ENCODE measurements at regions not wholly inside any gene's neighbourhood (a gene's known extent, or its start where the extent isn't known, plus 50 kb on each side); places are given as distances from the start of the nearest gene placed in this dataset.

- 82 to 92% methylated on average over 4 to 6 of the region's 6 CpGs for WGBS, 2 donors
- no peak overlapping the region for H3K4me3 ChIP-seq
- TF ChIP-seq CTCF (IDR thresholded peaks at IDR 0.05): no peak
- no peak for TF ChIP-seq POLR2A (IDR thresholded peaks at IDR 0.05)
- H3K4me1 ChIP-seq: peaks cover 46% of the 10 kb centered on the region
- no peak for DNase-seq
- H3K36me3 ChIP-seq (replicated peaks in 1 of 2; ENCODE audit: insufficient read depth in 1 of 2, low read depth in 2 of 2): no peaks in the 10 kb centered on the region
- intact Hi-C loops (cut with DNase I): loop anchor here (10.0 kb wide), 1 partner anchor 909 kb away; no protein-coding TSS in a partner anchor
- ATAC-seq: no peak
- no peaks in the 10 kb centered on the region for H3K9me3 ChIP-seq
- no peaks in the 10 kb centered on the region for H3K27me3 ChIP-seq
- no peak overlapping the region for H3K27ac ChIP-seq
Measured at GRCh38 chr15:69575387-69575786, 122.8 kb downstream of the RPLP1 start.

- no peak overlapping the region for H3K4me3 ChIP-seq
- H3K9me3 ChIP-seq: no peaks in the 10 kb centered on the region
- intact Hi-C loops (cut with DNase I): loop anchor here (10.0 kb wide), 1 partner anchor 909 kb away; no protein-coding TSS in a partner anchor
- H3K36me3 ChIP-seq (replicated peaks in 1 of 2; ENCODE audit: insufficient read depth in 1 of 2, low read depth in 2 of 2): no peaks in the 10 kb centered on the region
- H3K27me3 ChIP-seq: no peaks in the 10 kb centered on the region
- peaks cover 46% of the 10 kb centered on the region for H3K4me1 ChIP-seq
- TF ChIP-seq CTCF (IDR thresholded peaks at IDR 0.05): peak; percentile 59 to 93 (median 87)
- TF ChIP-seq POLR2A (IDR thresholded peaks at IDR 0.05): no peak
- H3K27ac ChIP-seq: peak overlapping the region in 1 of 4 donors; percentile 35
- 37 to 49% methylated on average over 2 to 3 of the region's 3 CpGs for WGBS, 2 donors
- DNase-seq: peak; percentile 73 to 84 (median 76)
- peak; percentile 74 for ATAC-seq
Measured at GRCh38 chr15:69576035-69576526, 123.5 kb downstream of the RPLP1 start.

- intact Hi-C loops (cut with DNase I): loop anchor here (10.0 kb wide), 1 partner anchor 908 kb away; no protein-coding TSS in a partner anchor
- Histone ChIP-seq H3K27me3 (no peaks in the 10 kb centered on the region), H3K4me3 (no peak overlapping the region), H3K9me3 (no peaks in the 10 kb centered on the region), H3K27ac (peak overlapping the region in 1 of 4 donors; percentile 35), H3K4me1 (peaks cover 46% of the 10 kb centered on the region), H3K36me3 (replicated peaks in 1 of 2; ENCODE audit: insufficient read depth in 1 of 2, low read depth in 2 of 2) (no peaks in the 10 kb centered on the region)
- TF ChIP-seq POLR2A (IDR thresholded peaks at IDR 0.05) (no peak), CTCF (IDR thresholded peaks at IDR 0.05) (peak in 1 of 7 experiments; percentile 9)
- 60 to 62% methylated on average over 2 to 4 of the region's 4 CpGs for WGBS, 2 donors
- DNase-seq: peak; percentile 37 to 78 (median 66)
- peak; percentile 23 for ATAC-seq
Measured at GRCh38 chr15:69576948-69577351, 124.3 kb downstream of the RPLP1 start.

- Histone ChIP-seq H3K9me3 (no peaks in the 10 kb centered on the region), H3K36me3 (replicated peaks in 1 of 2; ENCODE audit: insufficient read depth in 1 of 2, low read depth in 2 of 2) (no peaks in the 10 kb centered on the region), H3K27ac (peak overlapping the region in 1 of 4 donors; percentile 35), H3K4me1 (peaks cover 46% of the 10 kb centered on the region), H3K27me3 (no peaks in the 10 kb centered on the region), H3K4me3 (no peak overlapping the region)
- ATAC-seq: no peak
- WGBS, 2 donors: 70 to 88% methylated on average over 7 of the region's 7 CpGs
- TF ChIP-seq POLR2A (IDR thresholded peaks at IDR 0.05) (no peak), CTCF (IDR thresholded peaks at IDR 0.05) (no peak)
- intact Hi-C loops (cut with DNase I): loop anchor here (10.0 kb wide), 1 partner anchor 907 kb away; no protein-coding TSS in a partner anchor
- no peak for DNase-seq
Measured at GRCh38 chr15:69577397-69577796, 124.8 kb downstream of the RPLP1 start.

DNA sequence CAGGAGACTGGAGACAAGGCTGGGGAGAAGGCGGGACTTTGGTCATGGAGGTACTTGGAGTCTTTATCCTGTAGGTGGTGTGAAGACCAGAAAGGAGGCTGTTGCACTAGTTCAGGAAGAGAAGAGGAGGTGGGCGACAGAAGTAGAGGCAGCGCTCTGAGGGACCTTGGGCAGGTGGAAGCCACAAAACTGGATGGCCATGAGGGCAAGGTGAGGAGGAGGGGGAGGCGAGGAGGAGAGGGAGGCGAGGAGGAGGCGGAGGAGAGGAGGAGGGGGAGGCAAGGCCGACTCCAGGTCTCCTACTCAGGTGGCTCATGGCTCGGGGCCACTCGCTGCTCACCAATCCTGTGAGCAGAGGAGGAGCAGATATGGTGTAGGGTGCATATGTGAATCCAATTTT is 125.6 kb downstream of the RPLP1 start:
- no peak for ATAC-seq
- 85 to 91% methylated on average over 9 of the region's 9 CpGs for WGBS, 2 donors
- intact Hi-C loops (cut with DNase I): loop anchor here (10.0 kb wide), 1 partner anchor 907 kb away; no protein-coding TSS in a partner anchor
- peak in 1 of 4 donors; percentile 43 for DNase-seq
- Histone ChIP-seq H3K4me1 (peaks cover 46% of the 10 kb centered on the region), H3K9me3 (no peaks in the 10 kb centered on the region), H3K4me3 (no peak overlapping the region), H3K27ac (no peak overlapping the region), H3K36me3 (replicated peaks in 1 of 2; ENCODE audit: insufficient read depth in 1 of 2, low read depth in 2 of 2) (no peaks in the 10 kb centered on the region), H3K27me3 (no peaks in the 10 kb centered on the region)
- TF ChIP-seq POLR2A (IDR thresholded peaks at IDR 0.05): no peak
- no peak for TF ChIP-seq CTCF (IDR thresholded peaks at IDR 0.05)
